ENCODE measurements at regions not wholly inside any gene's neighbourhood (a gene's known extent, or its start where the extent isn't known, plus 50 kb on each side); places are given as distances from the start of the nearest gene placed in this dataset.

DNA sequence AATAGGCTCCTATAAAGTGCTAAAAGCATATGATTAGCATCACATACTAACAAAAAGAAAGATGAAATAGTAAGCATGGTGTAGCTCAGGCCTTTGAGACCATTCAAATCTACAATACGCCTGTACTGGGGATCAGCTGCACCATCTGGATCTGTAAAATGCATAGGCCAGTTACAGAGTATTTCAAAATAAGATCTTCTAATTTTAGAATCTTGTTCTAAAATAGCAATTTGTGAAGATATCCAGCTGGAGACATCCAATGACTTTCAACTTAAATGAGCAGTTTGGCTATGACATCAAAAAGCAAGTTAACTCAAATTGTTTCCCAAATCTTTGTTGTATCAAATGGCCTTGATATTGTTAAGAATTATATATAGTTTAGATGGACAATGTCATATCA lies 386.3 kb downstream of the MRPS30 start:
- Histone ChIP-seq H3K27ac (ENCODE audit: low read depth in 1 of 2, low read length in 2 of 2) (no peak overlapping the region), H3K4me3 (ENCODE audit: low read length) (no peak overlapping the region), H3K36me3 (ENCODE audit: insufficient read depth, low read length) (no peaks in the 10 kb centered on the region), H3K9me3 (ENCODE audit: control insufficient read depth in 1 of 2, insufficient read depth in 1 of 2, low read length in 2 of 2) (peaks cover 5% of the 10 kb centered on the region in 2 experiments), H3K4me1 (ENCODE audit: insufficient read depth, low read length) (no peaks in the 10 kb centered on the region), H3K27me3 (ENCODE audit: control insufficient read depth in 1 of 2, insufficient read depth in 2 of 2, low read length in 2 of 2) (no peaks in the 10 kb centered on the region)
- ATAC-seq (ENCODE audit: poor library complexity) = no peak
- CTCF ChIA-PET = no interaction called here
- intact Hi-C loops (cut with DNase I, micrococcal nuclease) = no loop called here
- POLR2A ChIA-PET = no interaction called here
- H3K9me3 Mint-ChIP-seq = peaks cover 19% of the 10 kb centered on the region
- H3K4me1 Mint-ChIP-seq (ENCODE audit: low read depth) = no peaks in the 10 kb centered on the region
- H3K27ac Mint-ChIP-seq = no peak overlapping the region
- no peaks in the 10 kb centered on the region for H3K36me3 Mint-ChIP-seq (ENCODE audit: low read depth)
- TF ChIP-seq, protein P1, sequence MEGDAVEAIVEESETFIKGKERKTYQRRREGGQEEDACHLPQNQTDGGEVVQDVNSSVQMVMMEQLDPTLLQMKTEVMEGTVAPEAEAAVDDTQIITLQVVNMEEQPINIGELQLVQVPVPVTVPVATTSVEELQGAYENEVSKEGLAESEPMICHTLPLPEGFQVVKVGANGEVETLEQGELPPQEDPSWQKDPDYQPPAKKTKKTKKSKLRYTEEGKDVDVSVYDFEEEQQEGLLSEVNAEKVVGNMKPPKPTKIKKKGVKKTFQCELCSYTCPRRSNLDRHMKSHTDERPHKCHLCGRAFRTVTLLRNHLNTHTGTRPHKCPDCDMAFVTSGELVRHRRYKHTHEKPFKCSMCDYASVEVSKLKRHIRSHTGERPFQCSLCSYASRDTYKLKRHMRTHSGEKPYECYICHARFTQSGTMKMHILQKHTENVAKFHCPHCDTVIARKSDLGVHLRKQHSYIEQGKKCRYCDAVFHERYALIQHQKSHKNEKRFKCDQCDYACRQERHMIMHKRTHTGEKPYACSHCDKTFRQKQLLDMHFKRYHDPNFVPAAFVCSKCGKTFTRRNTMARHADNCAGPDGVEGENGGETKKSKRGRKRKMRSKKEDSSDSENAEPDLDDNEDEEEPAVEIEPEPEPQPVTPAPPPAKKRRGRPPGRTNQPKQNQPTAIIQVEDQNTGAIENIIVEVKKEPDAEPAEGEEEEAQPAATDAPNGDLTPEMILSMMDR (IDR thresholded peaks at IDR 0.05) = no peak
- DNase-seq = no peak
- no peak overlapping the region for H3K4me3 Mint-ChIP-seq
- H3K27me3 Mint-ChIP-seq = no peaks in the 10 kb centered on the region
